HG02571 (cell line): ENCODE measurements at regions not wholly inside any gene's neighbourhood (a gene's known extent, or its start where the extent isn't known, plus 50 kb on each side); places are given as distances from the start of the nearest gene placed in this dataset.
A peak's percentile ranks its signal among the peaks of the same experiment; 100 is the strongest.
"Not testable (repeated sequence)": the region's sequence is repeated elsewhere in the genome, so short reads cannot be mapped to it uniquely, and the experiment has no call there.

Experiments
- ATAC-seq: cut with Tn5 transposase; IDR thresholded peaks from one replicate; pipeline ENCODE4 v1.9.1; 2021; ENCODE audit warnings: mild to moderate bottlenecking, moderate library complexity; ENCODE audit not compliant: unreplicated experiment

- not testable (repeated sequence) for ATAC-seq
Measured at GRCh38 chr14:105675905-105676670, 149.7 kb downstream of the TMEM121 start.

GRCh38 chr14:105678057-105678456, 151.7 kb downstream of the TMEM121 start:
- ATAC-seq, result not testable (repeated sequence)

DNA sequence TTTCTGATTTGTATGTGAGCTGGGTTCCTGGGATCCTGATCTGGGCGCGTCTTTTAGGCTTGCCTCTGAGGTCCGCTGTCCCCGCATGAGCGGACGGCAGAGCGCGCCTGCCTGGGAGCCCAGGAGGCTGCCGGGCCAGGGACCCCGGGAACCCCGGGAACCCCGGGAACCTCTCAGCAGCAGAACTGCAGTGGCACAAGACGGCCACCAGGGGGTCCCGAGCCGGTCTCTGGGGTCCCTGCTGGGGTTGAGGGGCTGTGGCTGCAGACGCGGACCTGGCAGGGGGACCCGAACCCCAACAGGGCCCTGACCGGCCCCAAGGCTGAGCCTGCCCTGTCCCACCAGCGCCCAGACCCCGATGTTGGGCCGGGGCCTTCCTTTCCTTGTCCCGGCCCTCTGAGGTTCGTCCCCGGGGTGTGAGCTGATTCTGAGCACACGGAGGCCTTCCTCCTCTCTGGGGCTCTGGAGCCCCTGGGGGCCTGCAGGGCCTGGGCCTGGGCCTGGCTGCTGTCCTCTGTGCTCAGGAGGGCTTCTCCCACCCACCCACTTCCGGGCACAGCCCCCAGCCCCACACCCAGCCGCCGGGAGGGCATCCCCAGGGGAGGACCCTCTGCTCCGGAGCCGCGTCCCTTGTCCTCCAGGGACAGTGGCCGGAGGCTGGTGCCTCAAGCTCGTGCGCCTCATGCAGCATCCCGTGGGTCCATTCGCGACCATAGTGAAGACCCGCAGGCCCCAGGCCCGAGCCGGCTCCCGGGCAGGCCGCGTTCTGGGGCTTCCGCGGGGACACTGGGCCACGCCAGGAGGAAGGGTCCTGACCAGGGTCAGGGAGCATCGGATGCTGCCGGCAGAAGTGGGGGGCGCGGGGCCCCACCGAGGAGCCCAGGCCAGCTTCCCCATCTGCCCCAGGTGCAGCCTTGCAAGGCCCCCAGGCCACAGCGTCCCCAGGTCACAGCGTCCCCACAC, 152.9 kb downstream of the TMEM121 start:
- not testable (repeated sequence) for ATAC-seq

DNA sequence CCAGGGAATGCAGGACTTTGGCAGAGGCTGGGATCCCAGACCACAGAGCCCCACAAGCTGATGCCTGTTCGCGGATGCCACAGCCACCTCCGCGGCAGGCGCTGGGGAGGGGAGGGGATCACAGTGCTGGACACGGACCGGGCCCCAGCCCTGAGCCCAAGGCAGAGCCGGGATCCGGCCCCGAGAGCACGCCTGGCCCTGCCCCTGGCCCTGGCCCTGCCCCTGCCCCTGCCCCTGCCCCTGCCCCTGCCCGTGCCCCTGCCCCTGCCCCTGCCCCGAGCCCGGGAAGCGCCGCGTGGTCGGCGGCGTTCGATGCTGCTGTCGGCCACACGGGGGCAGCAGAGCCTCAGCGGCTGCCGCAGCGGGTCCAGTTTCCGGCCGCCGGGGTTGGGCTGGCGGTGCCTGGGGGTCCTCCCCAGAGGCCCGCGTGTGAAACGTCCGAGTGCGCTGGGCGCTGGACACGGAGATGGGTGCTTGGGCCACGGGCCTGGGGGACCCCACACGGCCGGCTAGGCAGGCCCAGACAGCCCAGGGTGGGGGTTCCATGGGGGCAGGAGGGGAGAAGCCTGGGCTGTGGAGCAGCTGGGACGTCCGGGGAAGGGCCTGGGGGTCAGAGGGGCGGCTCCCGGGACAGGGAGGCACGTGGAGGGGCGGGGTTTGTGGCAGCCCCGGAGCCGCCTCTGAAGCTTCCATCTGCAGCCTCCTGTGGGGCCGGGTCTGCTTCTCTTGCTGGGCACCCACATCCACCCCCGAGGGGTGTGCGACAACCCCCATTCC, 153.8 kb downstream of the TMEM121 start:
- ATAC-seq, result peak; percentile 43

DNA sequence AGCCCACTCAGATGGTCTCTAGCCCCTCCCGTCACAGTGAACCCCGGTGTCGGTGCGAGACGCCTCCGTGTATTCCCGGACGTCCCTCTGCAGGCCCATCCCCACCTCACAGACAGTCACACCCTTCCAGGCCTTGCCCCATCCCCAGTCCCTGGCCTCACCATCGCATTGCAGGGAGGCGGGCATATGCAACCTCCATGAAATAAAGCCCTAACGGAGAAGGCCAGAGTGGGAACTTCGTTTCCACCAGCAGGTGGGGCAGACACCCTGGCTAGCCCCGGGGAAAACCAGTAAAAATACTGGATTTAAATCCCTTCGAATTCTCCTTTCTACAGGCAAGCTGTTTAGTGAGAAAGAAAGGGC, 154.3 kb downstream of the TMEM121 start:
- ATAC-seq, result peak; percentile 38

DNA sequence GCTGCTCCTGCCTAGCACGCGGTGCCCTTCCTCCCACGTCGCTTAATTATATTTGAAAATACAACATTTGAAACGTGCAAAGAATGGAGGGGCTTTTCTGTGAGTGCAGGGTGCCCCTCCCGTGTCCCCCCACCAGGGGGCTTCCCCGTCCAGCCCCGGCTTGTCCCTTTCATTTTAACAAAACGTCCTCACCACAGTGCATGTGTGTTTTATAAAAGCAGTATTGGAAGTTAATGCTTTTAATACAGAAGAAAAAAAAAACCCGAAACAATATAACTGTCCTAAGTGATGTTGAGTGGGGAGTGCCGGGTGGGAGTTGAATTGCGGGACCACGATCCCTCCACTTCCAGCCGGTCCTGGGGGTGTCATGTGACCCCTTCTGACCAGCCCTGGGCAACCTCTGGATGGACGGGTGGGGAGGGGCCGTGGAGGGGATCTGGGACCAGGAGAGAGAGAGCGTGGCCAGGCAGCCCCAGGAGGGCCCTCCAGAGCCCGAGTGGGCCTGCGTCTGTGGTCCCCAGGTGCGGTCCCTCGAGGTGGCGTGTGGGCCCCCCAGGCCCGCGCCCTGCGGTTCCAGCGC, 155.3 kb downstream of the TMEM121 start:
- not testable (repeated sequence) for ATAC-seq

DNA sequence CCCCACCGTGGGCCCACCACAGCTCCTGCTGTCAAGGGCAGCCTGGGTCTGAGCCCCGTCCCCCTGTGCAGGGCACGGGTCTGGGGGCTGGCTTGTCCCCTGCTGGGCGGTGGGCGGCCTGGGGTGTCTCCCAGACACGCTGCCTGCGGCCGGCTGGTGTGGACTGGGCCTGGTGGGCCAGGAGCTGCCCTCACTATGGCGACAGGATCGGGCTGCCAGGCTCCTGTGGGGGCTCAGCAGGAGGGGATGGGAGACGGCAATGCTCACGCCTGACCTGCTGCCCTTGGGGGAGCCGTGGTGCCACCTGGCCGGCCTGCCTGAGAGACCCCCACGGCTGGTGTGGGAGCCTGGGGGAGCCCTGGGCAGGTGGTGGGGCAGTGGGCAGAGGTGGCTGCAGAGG, 156.1 kb downstream of the TMEM121 start:
- not testable (repeated sequence) for ATAC-seq

GRCh38 chr14:105682956-105683570, 156.7 kb downstream of the TMEM121 start:
- ATAC-seq, result no peak

DNA sequence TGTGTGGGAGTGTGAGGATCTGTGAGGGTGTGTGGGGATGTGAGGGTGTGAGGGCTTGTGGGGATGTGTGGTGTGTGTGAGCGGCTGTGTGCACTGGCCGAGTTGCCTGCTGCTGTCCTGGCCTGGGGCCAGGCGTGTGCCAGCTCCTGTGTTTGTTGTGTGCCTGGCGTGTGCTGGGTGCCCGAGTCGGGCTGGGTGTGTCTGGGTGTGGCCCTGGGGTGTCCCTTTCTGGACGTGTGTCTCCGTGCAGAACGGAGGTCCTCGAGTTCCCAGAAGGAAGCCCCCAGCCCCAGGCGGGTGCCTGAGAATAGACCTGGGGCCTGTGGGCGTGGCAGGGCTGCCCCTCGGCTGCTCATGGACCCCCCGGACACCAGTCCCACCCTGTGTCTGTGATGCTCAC, 157.7 kb downstream of the TMEM121 start:
- not testable (repeated sequence) for ATAC-seq

DNA sequence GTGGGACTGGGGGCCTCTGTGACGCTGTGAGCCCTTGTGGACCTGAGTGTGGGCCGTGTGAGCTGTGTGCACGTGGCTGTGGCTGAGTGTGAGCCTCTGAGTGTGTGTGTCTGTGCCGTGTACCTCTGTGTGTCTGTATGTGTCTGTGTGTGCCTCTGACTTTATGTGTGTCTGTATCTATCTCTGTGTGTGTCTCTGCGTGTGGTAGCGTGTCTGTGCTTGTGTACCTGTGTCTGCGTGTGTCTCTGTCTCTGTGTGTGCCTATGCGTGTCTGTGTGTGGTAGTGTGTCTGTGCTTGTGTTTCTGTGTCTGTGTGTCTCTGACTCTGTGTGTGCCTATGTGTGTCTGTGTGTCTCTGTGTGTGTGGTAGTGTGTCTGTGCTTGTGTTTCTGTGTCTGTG, 158.2 kb downstream of the TMEM121 start:
- not testable (repeated sequence) for ATAC-seq

DNA sequence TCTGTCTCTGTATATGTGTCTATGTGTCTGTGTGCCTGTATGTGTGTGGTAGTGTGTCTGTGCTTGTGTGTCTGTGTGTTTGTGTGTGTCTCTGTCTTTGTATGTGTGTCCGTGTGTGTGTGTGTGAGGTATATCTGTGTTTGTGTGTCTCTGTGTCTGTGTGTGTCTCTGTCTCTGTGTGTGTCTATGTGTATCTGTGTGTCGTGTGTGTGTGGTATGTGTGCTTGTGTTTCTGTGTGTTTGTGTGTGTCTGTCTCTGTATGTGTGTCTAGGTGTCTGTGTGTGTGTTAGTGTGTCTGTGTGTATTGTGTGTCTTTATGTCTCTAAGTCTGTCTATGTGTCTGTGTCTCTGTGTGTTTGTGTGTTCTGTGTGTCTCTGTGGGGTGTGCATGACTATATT, 158.6 kb downstream of the TMEM121 start:
- ATAC-seq, result no peak

GRCh38 chr14:105685605-105686004, 159.2 kb downstream of the TMEM121 start:
- ATAC-seq, result peak; percentile 5

DNA sequence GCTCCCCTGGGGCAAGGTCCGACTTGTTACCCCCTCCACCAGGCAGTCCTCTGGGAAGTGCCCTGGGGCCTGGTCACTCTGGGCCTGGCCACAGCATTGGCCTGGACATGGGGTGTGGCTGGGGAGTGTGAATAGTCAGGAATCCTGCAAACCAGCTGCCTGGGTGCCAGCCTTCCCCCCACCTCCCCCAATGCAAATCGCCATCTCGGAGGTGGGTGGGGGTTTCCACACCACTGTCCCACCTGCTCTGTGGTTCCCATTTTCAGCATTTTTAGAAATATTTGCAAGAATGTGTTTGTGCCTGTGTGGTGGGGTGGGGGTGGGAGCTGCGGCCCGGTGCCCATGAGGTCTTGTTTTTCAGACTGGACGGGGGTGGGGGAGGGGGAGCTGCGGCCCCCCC, 159.7 kb downstream of the TMEM121 start:
- ATAC-seq, result peak; percentile 41

DNA sequence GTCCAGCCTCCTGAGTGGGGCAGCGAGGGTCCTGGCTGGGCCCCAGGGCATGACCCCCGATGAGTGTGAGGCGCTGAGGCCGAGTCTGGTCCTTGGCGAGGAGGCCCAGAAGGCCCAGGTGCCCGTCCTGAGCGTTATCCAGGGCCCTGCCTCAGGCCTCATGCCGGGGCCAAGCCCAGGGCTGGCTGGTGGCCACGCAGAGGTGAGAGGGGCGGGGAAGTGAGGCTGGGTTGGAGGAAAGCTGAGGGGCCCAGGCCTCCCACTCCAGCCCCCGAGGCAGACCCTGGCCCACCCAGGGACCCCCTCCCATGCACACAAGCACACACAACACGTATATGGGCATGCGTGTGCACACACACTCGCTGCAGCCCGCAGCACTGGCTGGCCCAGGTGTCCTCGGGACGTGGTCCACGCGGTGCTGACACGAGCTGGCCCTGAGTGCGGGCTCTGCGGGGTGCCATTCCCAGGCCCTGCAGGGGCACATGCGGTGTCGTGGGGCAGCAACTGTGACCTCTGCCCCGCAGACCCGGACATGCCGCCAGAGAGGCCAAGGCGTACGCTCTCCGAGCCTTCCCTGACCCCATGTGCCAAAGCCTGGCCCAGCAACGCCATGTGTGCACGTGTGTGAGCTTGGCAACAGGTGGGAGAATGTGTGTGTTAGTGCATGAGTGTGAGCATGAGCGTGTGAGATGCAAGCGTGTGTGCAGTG, 160.2 kb downstream of the TMEM121 start:
- peak; percentile 5 for ATAC-seq

DNA sequence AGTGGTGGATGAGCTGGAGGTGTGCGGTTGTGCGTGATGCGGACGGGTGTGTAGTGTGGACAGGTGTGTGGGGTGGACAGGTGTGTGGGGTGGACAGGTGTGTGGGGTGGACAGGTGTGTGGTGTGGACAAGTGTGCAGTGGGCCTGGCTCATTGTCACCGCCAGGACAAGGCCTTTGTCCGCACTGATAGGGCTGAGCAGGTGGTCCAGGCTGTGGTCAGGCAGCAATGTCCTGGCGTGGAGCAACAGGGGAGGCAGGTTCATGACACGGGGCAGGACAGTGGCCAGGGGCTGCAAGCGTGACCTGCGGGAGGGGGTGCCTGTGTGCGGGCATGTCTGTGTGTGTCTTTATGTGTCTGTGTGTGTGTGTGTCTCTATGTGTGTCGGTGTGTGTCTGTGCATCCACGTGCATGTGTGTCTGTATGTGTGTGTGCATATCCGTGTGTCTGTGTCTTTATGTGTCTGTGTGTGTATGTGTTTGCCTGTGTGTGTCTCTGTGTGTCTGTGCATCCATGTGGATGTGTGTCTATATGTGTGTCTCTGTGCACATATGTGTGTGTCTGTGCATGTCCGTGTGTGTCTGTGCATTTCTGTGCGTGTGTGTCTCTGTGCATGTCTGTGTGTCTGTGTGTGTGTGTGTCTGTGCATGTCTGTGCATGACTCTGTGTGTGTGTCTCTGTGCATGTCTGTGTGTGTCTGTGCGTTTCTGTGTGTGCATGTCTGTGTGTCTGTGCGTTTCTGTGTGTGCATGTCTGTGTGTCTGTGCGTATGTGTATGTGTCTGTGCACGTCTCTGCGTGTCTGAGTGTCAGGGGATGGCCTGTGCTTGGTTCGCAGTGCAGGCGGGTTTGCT, 161.0 kb downstream of the TMEM121 start:
- ATAC-seq, result not testable (repeated sequence)

DNA sequence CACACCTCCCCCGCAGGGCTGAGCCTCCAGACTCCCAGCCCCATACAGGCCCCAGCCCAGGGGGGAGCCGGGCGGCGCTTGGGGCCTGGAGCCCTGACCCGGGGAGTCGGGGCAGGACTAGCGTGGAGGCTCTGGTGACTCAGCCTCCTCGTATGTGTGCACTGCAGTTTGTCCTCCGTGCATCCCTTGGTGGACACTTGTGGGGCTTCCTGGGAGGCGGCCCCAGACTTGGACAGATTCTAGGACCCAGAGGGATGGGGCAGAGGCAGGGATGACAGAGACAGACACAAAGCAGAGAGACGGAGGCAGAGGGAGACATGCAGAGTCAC, 161.6 kb downstream of the TMEM121 start:
- ATAC-seq, result peak; percentile 32

- ATAC-seq, result not testable (repeated sequence)
Measured at GRCh38 chr14:105688664-105689221, 162.4 kb downstream of the TMEM121 start.

DNA sequence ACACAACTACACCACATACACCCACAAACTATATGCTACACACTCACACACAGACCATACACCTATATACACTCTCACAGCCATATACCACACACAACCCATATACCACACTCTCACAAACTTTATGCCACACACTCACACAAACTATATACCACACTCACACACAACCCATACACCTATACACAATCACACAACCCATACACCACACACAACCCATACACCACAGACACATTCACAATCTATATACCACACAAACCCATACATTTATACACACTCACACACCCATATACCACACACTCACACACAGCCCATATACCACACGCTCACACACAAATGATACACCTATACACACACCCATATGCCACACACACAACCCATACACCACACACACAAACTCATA, 163.3 kb downstream of the TMEM121 start:
- no peak for ATAC-seq

DNA sequence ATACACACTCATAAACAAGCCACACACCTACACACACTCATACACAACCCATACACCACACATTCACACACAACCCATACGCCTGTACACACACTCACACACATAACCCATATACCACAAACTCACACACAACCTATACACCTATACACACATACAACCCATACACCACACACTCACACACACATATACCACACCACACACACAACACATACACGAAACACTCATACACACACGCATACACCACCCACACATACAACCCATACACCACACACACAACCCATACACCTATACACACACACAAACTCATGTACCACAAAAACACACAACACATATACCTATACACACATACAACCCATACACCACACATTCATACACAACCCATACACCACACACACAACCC, 164.3 kb downstream of the TMEM121 start:
- no peak for ATAC-seq
